Testis (tissue), 2 donors: ENCODE measurements at regions not wholly inside any gene's neighbourhood (a gene's known extent, or its start where the extent isn't known, plus 50 kb on each side); places are given as distances from the start of the nearest gene placed in this dataset.
"Not testable (repeated sequence)": the region's sequence is repeated elsewhere in the genome, so short reads cannot be mapped to it uniquely, and the experiment has no call there.

Experiments used
- DNase-seq: peaks from one replicate; pipeline ENCODE4 v3.0.0-alpha.2; 2019
- H3K27ac ChIP-seq, 2 donors: fragments of 200-600 bp; sonication (generic); one replicate each; pipeline ENCODE4 v1.5.1; 2019
- H3K27me3 ChIP-seq: fragments of 200-600 bp; sonication (generic); one replicate; pipeline ENCODE4 v1.5.1; 2019
- H3K36me3 ChIP-seq: fragments of 200-600 bp; sonication (generic); one replicate; pipeline ENCODE4 v1.5.1; 2017; ENCODE audit warnings: low read depth; ENCODE audit errors: missing control alignments
- H3K4me1 ChIP-seq: fragments of 200-600 bp; sonication (generic); one replicate; pipeline ENCODE4 v1.5.1; 2019
- H3K4me3 ChIP-seq, 2 donors: fragments of 200-600 bp; sonication (generic); one replicate each; pipeline ENCODE4 v1.5.1; 2017 to 2019
- H3K9me3 ChIP-seq: fragments of 200-600 bp; sonication (generic); one replicate; pipeline ENCODE4 v1.5.1; 2017
- CTCF ChIP-seq, 3 experiments: fragments of 450-650 bp in 2 of 3; fragments of 200-600 bp in 1 of 3; sonication (generic) in 1 of 3; IDR thresholded peaks; one replicate each; pipeline ENCODE4 v1.5.1; 2016 to 2019; ENCODE audit warnings: antibody characterized with exemption in 3 of 3, mild to moderate bottlenecking in 2 of 3, moderate library complexity in 1 of 3
- POLR2A ChIP-seq: fragments of 450-650 bp; IDR thresholded peaks from one replicate; pipeline ENCODE4 v1.6.1; 2017; ENCODE audit warnings: antibody characterized with exemption, mild to moderate bottlenecking, moderate library complexity
- WGBS, 2 donors: methylation state at CpG; one replicate each; pipeline ENCODE4 v1.1.5; 2018; 5-methylcytosine and 5-hydroxymethylcytosine counted together
- intact Hi-C: fragments of 100-400 bp; cut with DNase I; formaldehyde crosslinking; loops from one replicate; pipeline ENCODE4 v1.15.1; 2023; ENCODE audit warnings: low total_unique reads

DNA sequence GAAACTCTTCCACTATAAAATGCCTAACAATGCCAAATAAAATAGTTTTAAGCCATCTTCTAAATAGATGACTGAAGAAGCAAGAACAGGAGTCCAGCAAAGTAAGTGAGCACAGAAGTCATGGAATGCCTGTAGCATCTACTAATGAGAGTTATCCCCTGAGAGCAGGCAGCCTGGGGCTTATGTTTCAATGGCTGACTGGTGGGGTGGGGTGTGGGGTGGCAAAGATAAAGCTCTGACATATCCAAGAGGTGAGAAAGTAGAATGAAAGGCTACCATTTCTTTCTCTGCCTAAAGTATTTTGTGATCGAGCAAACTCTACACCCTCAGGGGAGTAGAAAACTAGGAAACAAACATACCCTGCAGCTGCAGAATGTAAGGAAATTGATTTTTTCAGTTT lies 348.8 kb downstream of the TFAP2B start:
- DNase-seq = no peak
- TF ChIP-seq CTCF (IDR thresholded peaks at IDR 0.05) (no peak), POLR2A (no peak)
- intact Hi-C loops = no loop called here
- 78 to 89% methylated on average over 1 of the region's 1 CpG for whole genome bisulfite sequencing, 2 donors
- Histone ChIP-seq H3K27ac (no peak overlapping the region), H3K9me3 (no peaks in the 10 kb centered on the region), H3K27me3 (no peaks in the 10 kb centered on the region), H3K36me3 (no peaks in the 10 kb centered on the region), H3K4me1 (no peaks in the 10 kb centered on the region), H3K4me3 (no peak overlapping the region)

DNA sequence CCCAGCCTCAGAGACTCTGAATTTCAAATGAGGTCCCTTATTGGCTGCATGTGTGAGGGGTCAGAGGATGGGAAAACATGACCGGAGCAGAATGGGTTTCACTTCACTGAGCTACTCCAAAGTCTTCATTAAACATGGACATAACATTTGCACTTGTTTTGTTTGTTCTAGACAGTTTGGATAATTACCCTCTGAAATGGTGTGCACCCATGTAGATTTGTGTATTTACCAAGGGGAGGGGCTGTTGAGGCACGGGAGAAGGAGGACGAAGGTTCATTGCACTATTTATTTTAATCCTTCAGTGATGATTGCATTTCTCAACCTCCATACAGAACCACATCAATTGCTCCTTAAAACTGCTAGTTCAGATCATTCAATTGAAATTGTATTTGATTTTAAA lies 364.2 kb downstream of the TFAP2B start:
- Histone ChIP-seq H3K27ac (no peak overlapping the region), H3K36me3 (no peaks in the 10 kb centered on the region), H3K4me1 (no peaks in the 10 kb centered on the region), H3K27me3 (no peaks in the 10 kb centered on the region), H3K9me3 (no peaks in the 10 kb centered on the region), H3K4me3 (no peak overlapping the region)
- 50 to 74% methylated on average over 3 of the region's 3 CpGs for WGBS, 2 donors
- intact Hi-C loops = no loop called here
- TF ChIP-seq CTCF (IDR thresholded peaks at IDR 0.05) (no peak), POLR2A (no peak)
- no peak for DNase-seq

- no peaks in the 10 kb centered on the region for H3K27me3 ChIP-seq
- H3K4me1 ChIP-seq = no peaks in the 10 kb centered on the region
- H3K9me3 ChIP-seq = no peaks in the 10 kb centered on the region
- DNase-seq = no peak
- no peak for TF ChIP-seq POLR2A
- no peak for TF ChIP-seq CTCF (IDR thresholded peaks at IDR 0.05)
- WGBS, 2 donors = 90 to 92% methylated on average over 1 of the region's 1 CpG
- H3K36me3 ChIP-seq = no peaks in the 10 kb centered on the region
- no peak overlapping the region for H3K27ac ChIP-seq
- no peak overlapping the region for H3K4me3 ChIP-seq
- intact Hi-C loops = no loop called here
Observed at GRCh38 chr6:51184046-51184445, 365.4 kb downstream of the TFAP2B start.

DNA sequence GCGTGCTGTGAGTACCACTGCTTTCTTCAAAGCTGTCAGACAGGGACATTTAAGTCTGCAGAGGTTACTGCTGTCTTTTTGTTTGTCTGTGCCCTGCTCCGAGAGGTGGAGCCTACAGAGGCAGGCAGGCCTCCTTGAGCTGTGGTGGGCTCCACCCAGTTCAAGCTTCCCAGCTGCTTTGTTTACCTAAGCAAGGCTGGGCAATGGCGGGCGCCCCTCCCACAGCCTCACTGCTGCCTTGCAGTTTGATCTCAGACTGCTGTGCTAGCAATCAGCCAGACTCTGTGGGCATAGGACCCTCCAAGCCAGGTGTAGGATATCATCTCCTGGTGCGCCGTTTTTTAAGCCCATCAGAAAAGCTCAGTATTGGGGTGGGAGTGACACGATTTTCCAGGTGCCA lies 374.5 kb downstream of the TFAP2B start:
- H3K9me3 ChIP-seq, intact Hi-C loops, DNase-seq, H3K27me3 ChIP-seq, H3K4me3 ChIP-seq, H3K4me1 ChIP-seq, H3K27ac ChIP-seq, H3K36me3 ChIP-seq: not testable (repeated sequence)
- 83 to 90% methylated on average over 7 of the region's 7 CpGs for WGBS, 2 donors

DNA sequence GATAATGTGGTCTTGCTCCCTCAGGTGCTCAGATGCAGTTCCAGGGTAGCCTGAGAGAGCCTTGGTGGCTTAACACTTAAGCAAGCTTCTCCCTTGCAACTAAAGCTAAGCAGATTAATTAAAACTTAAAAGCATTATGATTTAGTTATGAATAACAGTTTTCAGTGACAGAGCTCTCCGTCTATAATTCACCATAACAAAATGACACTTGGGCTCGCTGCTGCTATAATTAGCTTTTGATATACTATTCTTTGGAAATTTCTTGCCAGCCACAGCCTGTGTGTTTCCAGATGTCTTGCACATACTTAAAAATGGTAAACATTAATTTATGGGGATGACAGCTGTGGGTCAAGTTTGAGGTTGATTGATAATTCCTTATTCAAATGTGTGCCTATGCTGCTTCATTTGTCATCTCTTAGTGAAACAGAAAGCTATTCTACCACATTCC lies 380.5 kb downstream of the TFAP2B start:
- 29 to 33% methylated on average over 2 of the region's 2 CpGs for WGBS, 2 donors
- H3K4me3 ChIP-seq = no peak overlapping the region
- intact Hi-C loops = no loop called here
- H3K27ac ChIP-seq = no peak overlapping the region
- H3K9me3 ChIP-seq = no peaks in the 10 kb centered on the region
- H3K4me1 ChIP-seq = no peaks in the 10 kb centered on the region
- TF ChIP-seq POLR2A (no peak), CTCF (IDR thresholded peaks at IDR 0.05) (no peak)
- DNase-seq = no peak
- no peaks in the 10 kb centered on the region for H3K36me3 ChIP-seq
- H3K27me3 ChIP-seq = no peaks in the 10 kb centered on the region
